ENCODE measurements at regions not wholly inside any gene's neighbourhood (a gene's known extent, or its start where the extent isn't known, plus 50 kb on each side); places are given as distances from the start of the nearest gene placed in this dataset.

DNA sequence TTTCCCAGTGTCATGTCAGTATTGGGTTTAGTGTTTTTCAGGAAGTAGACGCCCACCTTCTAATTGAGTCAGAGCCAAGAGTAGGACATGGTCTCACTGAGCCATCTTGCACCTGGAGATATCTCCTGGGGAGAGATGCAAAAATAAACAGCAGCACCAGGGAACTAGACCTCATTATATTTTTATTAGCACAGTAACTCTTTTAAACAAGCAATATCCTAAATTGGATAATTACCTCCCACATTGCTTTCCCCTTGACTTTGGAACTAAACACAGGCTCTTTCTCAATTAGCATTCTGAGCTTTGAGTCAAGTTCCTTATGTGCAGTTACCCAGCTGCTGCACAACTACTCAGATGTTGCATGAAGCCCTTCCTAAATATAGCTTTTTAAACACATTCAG, 175.4 kb downstream of the IBTK start:
- H3K4me1 ChIP-seq (ENCODE audit: control insufficient read depth in 4 of 4, insufficient read depth in 4 of 4, low read length in 3 of 4) = peaks cover 0 to 2% (median 0%) of the 10 kb centered on the region in 4 donors
- H3K4me3 ChIP-seq (ENCODE audit: low read depth in 1 of 3, low read length in 3 of 3) = no peak overlapping the region
- H3K9me3 ChIP-seq (ENCODE audit: control insufficient read depth in 4 of 4, low read length in 3 of 4) = no peaks in the 10 kb centered on the region
- TF ChIP-seq TAF1 (conservative IDR thresholded peaks at IDR 0.05) = no peak
- no peak for TF ChIP-seq FOXA2 (IDR thresholded peaks at IDR 0.05)
- TF ChIP-seq CTCF (IDR thresholded peaks at IDR 0.05; ENCODE audit: low read depth, low read length, missing input control) = no peak
- TF ChIP-seq, protein P1, sequence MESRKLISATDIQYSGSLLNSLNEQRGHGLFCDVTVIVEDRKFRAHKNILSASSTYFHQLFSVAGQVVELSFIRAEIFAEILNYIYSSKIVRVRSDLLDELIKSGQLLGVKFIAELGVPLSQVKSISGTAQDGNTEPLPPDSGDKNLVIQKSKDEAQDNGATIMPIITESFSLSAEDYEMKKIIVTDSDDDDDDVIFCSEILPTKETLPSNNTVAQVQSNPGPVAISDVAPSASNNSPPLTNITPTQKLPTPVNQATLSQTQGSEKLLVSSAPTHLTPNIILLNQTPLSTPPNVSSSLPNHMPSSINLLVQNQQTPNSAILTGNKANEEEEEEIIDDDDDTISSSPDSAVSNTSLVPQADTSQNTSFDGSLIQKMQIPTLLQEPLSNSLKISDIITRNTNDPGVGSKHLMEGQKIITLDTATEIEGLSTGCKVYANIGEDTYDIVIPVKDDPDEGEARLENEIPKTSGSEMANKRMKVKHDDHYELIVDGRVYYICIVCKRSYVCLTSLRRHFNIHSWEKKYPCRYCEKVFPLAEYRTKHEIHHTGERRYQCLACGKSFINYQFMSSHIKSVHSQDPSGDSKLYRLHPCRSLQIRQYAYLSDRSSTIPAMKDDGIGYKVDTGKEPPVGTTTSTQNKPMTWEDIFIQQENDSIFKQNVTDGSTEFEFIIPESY (IDR thresholded peaks at IDR 0.05) = no peak
- H3K36me3 ChIP-seq (ENCODE audit: control insufficient read depth in 4 of 4, insufficient read depth in 3 of 4, low read depth in 1 of 4, low read length in 3 of 4) = no peaks in the 10 kb centered on the region
- 29% methylated on average over 1 of the region's 1 CpG for WGBS
- no peak overlapping the region for H3K27ac ChIP-seq (ENCODE audit: low read depth in 1 of 2, low read length in 2 of 2)
- DNase-seq (ENCODE audit: low spot score) = no peak
- H3K9ac ChIP-seq (ENCODE audit: low read depth in 1 of 2, low read length in 2 of 2) = no peak overlapping the region
- H3K27me3 ChIP-seq (ENCODE audit: control insufficient read depth in 4 of 4, insufficient read depth in 4 of 4, low read length in 3 of 4) = no peaks in the 10 kb centered on the region

- 46% methylated on average over 2 of the region's 2 CpGs for WGBS
- Histone ChIP-seq H3K36me3 (ENCODE audit: control insufficient read depth in 4 of 4, insufficient read depth in 3 of 4, low read depth in 1 of 4, low read length in 3 of 4) (no peaks in the 10 kb centered on the region), H3K27me3 (ENCODE audit: control insufficient read depth in 4 of 4, insufficient read depth in 4 of 4, low read length in 3 of 4) (no peaks in the 10 kb centered on the region), H3K9me3 (ENCODE audit: control insufficient read depth in 4 of 4, low read length in 3 of 4) (no peaks in the 10 kb centered on the region), H3K27ac (ENCODE audit: low read depth in 1 of 2, low read length in 2 of 2) (no peak overlapping the region), H3K4me1 (ENCODE audit: control insufficient read depth in 4 of 4, insufficient read depth in 4 of 4, low read length in 3 of 4) (peaks cover 0 to 2% (median 0%) of the 10 kb centered on the region in 4 donors), H3K4me3 (ENCODE audit: low read depth in 1 of 3, low read length in 3 of 3) (no peak overlapping the region), H3K9ac (ENCODE audit: low read depth in 1 of 2, low read length in 2 of 2) (no peak overlapping the region)
- TF ChIP-seq NR2F2 (IDR thresholded peaks at IDR 0.05) (no peak), YY1 (IDR thresholded peaks at IDR 0.05) (no peak), EGR1 (IDR thresholded peaks at IDR 0.05; ENCODE audit: low read depth in 2 of 2) (no peak), MAX (IDR thresholded peaks at IDR 0.05) (no peak), SP1 (IDR thresholded peaks at IDR 0.05) (no peak), CTCF (IDR thresholded peaks at IDR 0.05; ENCODE audit: low read depth, low read length, missing input control) (no peak), RXRA (IDR thresholded peaks at IDR 0.05) (no peak), RAD21 (IDR thresholded peaks at IDR 0.05) (no peak), JUND (IDR thresholded peaks at IDR 0.05) (no peak), FOXA1 (IDR thresholded peaks at IDR 0.05) (no peak), FOXA2 (IDR thresholded peaks at IDR 0.05) (no peak), TAF1 (conservative IDR thresholded peaks at IDR 0.05) (no peak), HNF4A (conservative IDR thresholded peaks at IDR 0.05) (no peak), GABPA (IDR thresholded peaks at IDR 0.05 in 1 of 2, conservative IDR thresholded peaks at IDR 0.05 in 1 of 2) (no peak)
- TF ChIP-seq, protein P1 (IDR thresholded peaks at IDR 0.05) = no peak
- TF ChIP-seq, protein P2, sequence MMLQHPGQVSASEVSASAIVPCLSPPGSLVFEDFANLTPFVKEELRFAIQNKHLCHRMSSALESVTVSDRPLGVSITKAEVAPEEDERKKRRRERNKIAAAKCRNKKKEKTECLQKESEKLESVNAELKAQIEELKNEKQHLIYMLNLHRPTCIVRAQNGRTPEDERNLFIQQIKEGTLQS (IDR thresholded peaks at IDR 0.05) = no peak
- DNase-seq (ENCODE audit: low spot score) = no peak
Measured at GRCh38 chr6:82068721-82069120, 178.8 kb downstream of the IBTK start.

Measured in liver (tissue), 8 donors.